Activated naive CD8-positive, alpha-beta T cell treated with anti-CD3 and anti-CD28 coated beads for 36 hours (primary cell): ENCODE measurements at regions not wholly inside any gene's neighbourhood (a gene's known extent, or its start where the extent isn't known, plus 50 kb on each side); places are given as distances from the start of the nearest gene placed in this dataset.
"Not testable (repeated sequence)": the region's sequence is repeated elsewhere in the genome, so short reads cannot be mapped to it uniquely, and the experiment has no call there.

Source experiments
- DNase-seq: peaks from one replicate; pipeline ENCODE4 v3.0.0; 2021
- H3K27ac Mint-ChIP-seq: one replicate; pipeline ENCODE4 v1.8.0; 2022; ENCODE audit warnings: mild to moderate bottlenecking, moderate library complexity, mixed read lengths
- H3K27me3 Mint-ChIP-seq: one replicate; pipeline ENCODE4 v1.8.0; 2022; ENCODE audit warnings: mild to moderate bottlenecking, mixed read lengths
- H3K36me3 Mint-ChIP-seq: one replicate; pipeline ENCODE4 v1.8.0; 2021; ENCODE audit warnings: mild to moderate bottlenecking, mixed read lengths
- H3K4me1 Mint-ChIP-seq: one replicate; pipeline ENCODE4 v1.8.0; 2021; ENCODE audit warnings: mixed read lengths
- H3K4me3 Mint-ChIP-seq: one replicate; pipeline ENCODE4 v1.8.0; 2022; ENCODE audit warnings: mild to moderate bottlenecking, moderate library complexity, mixed read lengths
- H3K9me3 Mint-ChIP-seq: one replicate; pipeline ENCODE4 v1.8.0; 2022; ENCODE audit warnings: mixed read lengths

DNA sequence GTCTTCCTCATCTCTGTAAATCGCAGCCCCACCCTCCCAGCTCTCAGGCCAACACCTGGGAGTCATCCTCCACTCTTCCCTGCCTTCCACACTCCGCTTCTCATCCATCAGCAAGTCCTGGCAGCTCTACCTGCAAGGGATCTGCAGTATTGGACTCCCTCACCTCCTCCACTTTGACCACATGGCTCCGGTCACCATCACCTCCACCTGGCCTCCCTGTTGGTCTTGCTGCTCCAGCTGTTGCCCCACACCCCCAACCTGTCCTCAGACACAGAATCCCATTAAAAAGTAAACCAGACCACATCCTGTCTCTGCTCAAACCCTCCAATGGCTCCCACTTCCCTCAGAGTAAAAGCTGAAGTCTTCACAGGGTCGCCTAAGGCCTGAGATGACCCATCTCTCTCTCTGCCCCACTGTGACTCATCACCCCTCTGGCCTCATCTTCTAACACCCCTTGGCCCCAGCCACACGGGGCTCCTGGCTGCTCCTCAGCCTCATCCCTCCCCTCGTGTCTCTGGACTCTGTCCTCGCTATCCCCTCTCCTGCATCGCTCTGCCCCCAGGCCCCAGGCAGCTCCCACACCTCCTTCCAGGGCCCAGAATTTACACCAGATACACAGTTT is 185.1 kb upstream of the SULF2 start:
- H3K4me1 Mint-ChIP-seq: no peaks in the 10 kb centered on the region
- no peaks in the 10 kb centered on the region for H3K9me3 Mint-ChIP-seq
- peaks cover 15% of the 10 kb centered on the region for H3K27me3 Mint-ChIP-seq
- no peak overlapping the region for H3K4me3 Mint-ChIP-seq
- no peak for DNase-seq
- H3K27ac Mint-ChIP-seq: no peak overlapping the region
- no peaks in the 10 kb centered on the region for H3K36me3 Mint-ChIP-seq

GRCh38 chr20:47969426-47969825 is 184.1 kb upstream of the SULF2 start:
- Mint-ChIP-seq H3K4me3 (no peak overlapping the region), H3K27ac (no peak overlapping the region), H3K4me1 (no peaks in the 10 kb centered on the region), H3K27me3 (peaks cover 13% of the 10 kb centered on the region), H3K9me3 (no peaks in the 10 kb centered on the region), H3K36me3 (no peaks in the 10 kb centered on the region)
- DNase-seq: no peak

GRCh38 chr20:47968541-47969310 is 183.4 kb upstream of the SULF2 start:
- DNase-seq: no peak
- Mint-ChIP-seq H3K27me3 (peaks cover 13% of the 10 kb centered on the region), H3K4me3 (no peak overlapping the region), H3K4me1 (no peaks in the 10 kb centered on the region), H3K9me3 (no peaks in the 10 kb centered on the region), H3K27ac (no peak overlapping the region), H3K36me3 (no peaks in the 10 kb centered on the region)

- Mint-ChIP-seq H3K4me1 (no peaks in the 10 kb centered on the region), H3K27me3 (no peaks in the 10 kb centered on the region)
These were observed 178.9 kb upstream of the SULF2 start for GRCh38 chr20:47964149-47964548.

DNA sequence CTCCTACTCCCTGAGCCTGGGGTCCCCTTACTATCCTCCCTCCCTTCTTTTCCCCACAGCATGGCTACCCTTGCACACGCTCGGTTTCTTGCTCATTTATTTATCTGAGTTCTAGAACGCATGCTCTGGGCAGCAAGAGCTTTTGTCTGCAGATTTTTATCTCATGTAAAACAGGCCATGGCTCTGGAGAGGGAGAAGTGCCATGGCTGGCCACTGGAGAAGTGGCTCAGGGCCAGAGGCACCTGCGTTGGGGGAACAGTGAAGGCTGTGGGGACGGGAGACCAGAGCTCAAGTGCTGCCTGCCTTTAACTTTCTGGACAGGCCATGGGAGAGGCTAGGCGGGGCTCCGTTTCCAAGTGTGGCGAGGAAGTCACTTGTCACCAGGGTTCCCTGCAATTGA is 177.7 kb upstream of the SULF2 start:
- Mint-ChIP-seq H3K27me3 (no peaks in the 10 kb centered on the region), H3K4me3 (no peak overlapping the region), H3K4me1 (no peaks in the 10 kb centered on the region), H3K9me3 (no peaks in the 10 kb centered on the region), H3K27ac (no peak overlapping the region), H3K36me3 (no peaks in the 10 kb centered on the region)
- no peak for DNase-seq

More at GRCh38 chr20:47964149-47964548, 178.9 kb upstream of the SULF2 start:
- no peaks in the 10 kb centered on the region for H3K9me3 Mint-ChIP-seq
- no peak overlapping the region for H3K27ac Mint-ChIP-seq
- H3K4me3 Mint-ChIP-seq: no peak overlapping the region
- no peaks in the 10 kb centered on the region for H3K36me3 Mint-ChIP-seq
- DNase-seq: no peak

- Mint-ChIP-seq H3K4me3 (no peak overlapping the region), H3K27ac (no peak overlapping the region), H3K36me3 (no peaks in the 10 kb centered on the region), H3K9me3 (no peaks in the 10 kb centered on the region), H3K27me3 (no peaks in the 10 kb centered on the region), H3K4me1 (no peaks in the 10 kb centered on the region)
- DNase-seq: no peak
These were observed 177.1 kb upstream of the SULF2 start for GRCh38 chr20:47962286-47962963.

DNA sequence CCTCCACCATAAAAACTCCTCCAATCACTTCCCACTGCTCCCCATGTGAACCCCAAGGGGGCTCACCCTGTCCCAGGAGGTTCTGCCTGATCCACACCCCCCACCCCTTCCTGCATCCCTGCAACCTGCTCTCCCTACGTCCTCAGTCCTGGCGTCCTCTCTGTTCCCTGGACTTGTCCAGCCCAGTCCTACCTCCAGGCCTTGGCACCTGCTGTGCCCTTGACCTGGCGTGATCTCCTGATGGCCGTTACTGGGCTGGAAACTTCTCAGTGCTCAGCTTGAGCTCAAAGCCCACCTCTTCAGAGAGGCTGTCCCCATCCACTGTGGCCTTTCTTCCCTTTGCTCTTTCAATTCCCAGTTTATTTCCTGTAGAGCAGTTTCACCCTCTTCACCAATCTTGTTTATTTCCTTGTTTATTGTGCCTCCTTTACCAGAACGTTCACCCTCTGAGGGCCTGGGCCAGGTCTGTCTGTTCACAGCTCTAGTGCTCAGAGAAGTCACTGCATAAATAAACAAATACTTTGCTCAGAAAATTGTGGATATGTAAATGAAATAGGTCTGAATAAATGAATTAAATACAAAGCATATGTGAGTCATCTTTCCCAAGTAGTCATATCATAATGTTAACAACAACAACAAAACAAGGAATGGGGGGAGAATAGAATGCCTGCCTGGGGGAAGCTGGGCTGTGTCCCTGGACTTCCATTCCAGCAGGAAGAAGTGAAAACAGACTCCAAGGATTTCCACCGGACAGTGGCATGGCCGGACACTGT is 175.7 kb upstream of the SULF2 start:
- Mint-ChIP-seq H3K4me3 (no peak overlapping the region), H3K36me3 (no peaks in the 10 kb centered on the region), H3K4me1 (no peaks in the 10 kb centered on the region), H3K27me3 (no peaks in the 10 kb centered on the region), H3K27ac (no peak overlapping the region), H3K9me3 (no peaks in the 10 kb centered on the region)
- no peak for DNase-seq

- DNase-seq: no peak
- no peaks in the 10 kb centered on the region for H3K36me3 Mint-ChIP-seq
- no peak overlapping the region for H3K4me3 Mint-ChIP-seq
- H3K27me3 Mint-ChIP-seq: no peaks in the 10 kb centered on the region
- no peaks in the 10 kb centered on the region for H3K9me3 Mint-ChIP-seq
- no peaks in the 10 kb centered on the region for H3K4me1 Mint-ChIP-seq
- no peak overlapping the region for H3K27ac Mint-ChIP-seq
These were observed 175.0 kb upstream of the SULF2 start for GRCh38 chr20:47960277-47960676.

DNA sequence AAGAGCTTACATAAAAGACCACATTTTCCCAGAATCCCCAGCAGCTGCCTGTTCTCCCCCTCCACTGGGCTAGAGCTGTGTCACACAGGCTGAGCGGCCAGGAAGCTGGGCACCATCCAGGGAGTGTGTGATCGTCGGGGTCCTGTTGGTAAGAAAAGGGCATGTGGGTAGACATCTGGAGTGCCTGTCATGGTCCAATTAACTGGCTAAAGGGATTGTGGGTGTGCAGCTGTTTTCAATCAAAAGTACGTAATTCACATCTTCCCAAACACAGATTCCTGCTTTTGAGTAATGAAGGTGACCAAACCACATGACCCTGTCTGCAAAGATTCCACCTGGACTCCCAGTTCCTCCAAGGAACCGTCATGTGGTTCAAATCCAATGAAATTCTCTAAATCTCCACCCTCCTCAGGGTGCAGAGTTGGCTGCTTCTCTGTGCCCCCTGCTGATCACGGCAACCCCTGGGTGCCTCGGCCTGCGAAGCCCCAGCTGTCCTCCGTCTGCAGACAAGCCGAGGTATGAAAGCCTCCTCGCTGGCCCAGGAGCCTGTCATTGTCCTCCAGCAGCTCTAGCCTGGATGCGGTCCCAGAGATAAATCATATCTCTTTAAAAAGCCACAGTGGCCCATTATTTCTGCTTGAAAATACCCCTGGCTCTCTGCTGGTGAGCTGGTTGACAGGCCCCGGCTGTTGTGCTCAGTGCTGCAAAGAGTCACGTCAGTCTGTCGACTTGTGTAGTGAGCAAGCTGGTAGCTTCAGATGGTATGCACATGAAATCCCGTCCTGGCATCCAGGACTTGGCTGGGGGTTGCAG is 172.9 kb upstream of the SULF2 start:
- not testable (repeated sequence) for H3K4me3 Mint-ChIP-seq, H3K36me3 Mint-ChIP-seq, H3K27ac Mint-ChIP-seq, H3K9me3 Mint-ChIP-seq, H3K4me1 Mint-ChIP-seq, DNase-seq, H3K27me3 Mint-ChIP-seq

- H3K9me3 Mint-ChIP-seq: no peaks in the 10 kb centered on the region
- H3K36me3 Mint-ChIP-seq: no peaks in the 10 kb centered on the region
- H3K4me3 Mint-ChIP-seq: no peak overlapping the region
- no peak for DNase-seq
- H3K27ac Mint-ChIP-seq: no peak overlapping the region
- no peaks in the 10 kb centered on the region for H3K4me1 Mint-ChIP-seq
- H3K27me3 Mint-ChIP-seq: peaks cover 3% of the 10 kb centered on the region
These were observed 171.9 kb upstream of the SULF2 start for GRCh38 chr20:47957135-47957534.

DNA sequence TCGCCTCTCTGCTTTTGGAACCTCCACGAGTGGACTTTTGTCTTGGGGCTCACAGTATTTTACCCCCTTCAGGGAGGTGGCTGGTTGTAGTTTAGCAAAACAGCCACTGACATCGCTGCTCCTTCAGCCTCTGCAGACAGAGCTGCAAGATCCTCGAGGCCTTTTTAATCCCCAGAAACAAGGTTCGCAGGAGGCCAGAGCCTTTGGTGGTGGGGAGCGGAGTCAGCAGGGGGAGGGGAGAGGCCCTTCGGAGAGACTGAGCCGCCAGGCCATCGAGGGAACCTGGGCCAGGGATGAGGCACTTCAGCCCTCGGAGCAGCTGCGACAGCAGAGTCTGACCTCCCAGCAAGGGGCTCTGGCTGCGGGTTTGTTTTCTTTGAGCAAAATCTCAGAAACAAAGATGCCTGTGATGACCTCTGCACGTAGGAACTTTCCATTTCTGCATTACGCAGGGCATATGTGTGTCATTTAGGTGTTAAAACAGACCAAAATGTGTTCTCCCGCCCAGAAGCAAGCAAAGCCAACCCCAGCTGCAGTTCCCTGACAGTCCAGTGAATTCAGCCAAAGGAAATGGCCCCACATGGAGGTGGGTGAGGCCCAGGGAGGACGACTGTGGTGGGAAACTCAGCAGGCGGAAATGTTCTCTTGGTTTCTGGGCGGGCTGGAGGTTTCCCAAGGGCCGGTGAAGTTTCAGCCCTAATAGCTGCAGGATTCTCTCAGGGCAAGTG is 171.2 kb upstream of the SULF2 start:
- no peaks in the 10 kb centered on the region for H3K9me3 Mint-ChIP-seq
- H3K27me3 Mint-ChIP-seq: peaks cover 3% of the 10 kb centered on the region
- H3K4me3 Mint-ChIP-seq: no peak overlapping the region
- H3K27ac Mint-ChIP-seq: no peak overlapping the region
- H3K36me3 Mint-ChIP-seq: no peaks in the 10 kb centered on the region
- H3K4me1 Mint-ChIP-seq: no peaks in the 10 kb centered on the region
- DNase-seq: no peak

- Mint-ChIP-seq H3K9me3 (no peaks in the 10 kb centered on the region), H3K36me3 (no peaks in the 10 kb centered on the region), H3K27me3 (peaks cover 3% of the 10 kb centered on the region), H3K4me3 (no peak overlapping the region), H3K27ac (no peak overlapping the region), H3K4me1 (no peaks in the 10 kb centered on the region)
- DNase-seq: no peak
These were observed 168.2 kb upstream of the SULF2 start for GRCh38 chr20:47953471-47953870.

DNA sequence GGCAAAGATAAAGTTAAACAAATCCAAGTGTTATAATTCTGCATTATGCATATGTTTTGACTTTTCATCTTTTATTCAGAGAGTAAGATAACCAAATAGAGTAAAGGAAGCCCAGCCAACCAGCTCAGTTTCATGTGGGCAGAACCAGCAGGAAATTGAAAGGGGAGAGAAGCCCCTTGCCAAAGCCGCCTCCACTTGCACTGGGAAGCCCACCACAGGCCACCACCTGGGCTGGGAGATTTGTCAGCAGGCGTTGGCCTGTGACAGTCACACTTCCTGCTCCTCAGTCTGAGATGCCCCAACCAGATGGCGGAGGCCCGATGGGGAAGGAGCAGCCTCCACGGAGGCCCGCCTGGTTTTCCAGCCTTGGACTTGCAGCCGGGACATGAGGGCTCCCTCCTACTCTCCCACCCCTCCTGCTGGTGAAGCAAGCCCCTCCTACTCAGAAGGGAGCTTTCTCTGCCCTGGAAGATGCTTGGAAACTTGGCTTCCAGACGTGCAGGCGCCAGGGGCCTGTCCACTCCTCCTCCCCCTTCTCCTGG is 166.8 kb upstream of the SULF2 start:
- Mint-ChIP-seq H3K4me3 (no peak overlapping the region), H3K4me1 (no peaks in the 10 kb centered on the region), H3K27ac (no peak overlapping the region), H3K27me3 (peaks cover 3% of the 10 kb centered on the region), H3K9me3 (no peaks in the 10 kb centered on the region), H3K36me3 (no peaks in the 10 kb centered on the region)
- DNase-seq: no peak

DNA sequence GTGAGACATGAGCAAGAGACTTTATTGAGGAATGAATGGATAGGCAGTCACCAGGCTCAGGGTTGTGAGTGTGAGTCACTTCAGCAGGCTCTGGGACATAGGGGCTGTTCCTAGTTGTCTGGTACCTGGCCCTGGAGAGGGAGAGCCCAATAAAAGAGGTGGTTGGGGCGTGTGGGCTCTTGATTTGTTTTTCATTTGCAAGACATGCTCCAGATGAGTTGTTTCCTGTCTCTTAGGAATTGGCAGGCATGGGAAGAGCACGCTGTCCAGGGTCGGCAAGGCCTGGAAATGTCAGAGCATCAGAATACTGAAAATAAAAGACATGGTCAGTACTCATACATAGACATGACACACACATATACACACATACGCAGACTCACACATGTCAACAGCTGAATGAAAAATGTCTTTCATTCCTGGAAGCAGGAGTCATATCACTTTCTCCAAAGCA is 166.3 kb upstream of the SULF2 start:
- Mint-ChIP-seq H3K27ac (no peak overlapping the region), H3K4me1 (no peaks in the 10 kb centered on the region), H3K36me3 (no peaks in the 10 kb centered on the region), H3K9me3 (no peaks in the 10 kb centered on the region), H3K4me3 (no peak overlapping the region), H3K27me3 (peaks cover 3% of the 10 kb centered on the region)
- DNase-seq: no peak
